IMR-90 (cell line): ENCODE measurements at regions not wholly inside any gene's neighbourhood (a gene's known extent, or its start where the extent isn't known, plus 50 kb on each side); places are given as distances from the start of the nearest gene placed in this dataset.

Source experiments
- ATAC-seq: fragments of 200-7000 bp; cut with Tn5 transposase; 2 replicates; pipeline ENCODE4 v1.9.1; 2020; ENCODE audit warnings: low read depth, mild to moderate bottlenecking, moderate library complexity
- BruUV-seq: library from RNA; stranded (reverse); fragments of 400-500 nt; replicated peaks from 2 replicates; lab custom pipeline; 2021; lab: Mats Ljungman, UMichigan
- CTCF ChIA-PET: fragments of 300-600 bp; formaldehyde crosslinking; extraction: SDS; loops from one replicate; lab custom pipeline; 2021; ENCODE audit warnings: antibody characterized with exemption; lab: Yijun Ruan, JAX
- POLR2A ChIA-PET: fragments of 300-600 bp; sonication (Branson Sonifier 250); formaldehyde crosslinking; loops from one replicate; lab custom pipeline; 2022; ENCODE audit warnings: antibody characterized with exemption; ENCODE audit not compliant: unreplicated experiment; lab: Charles Lee
- DNase-seq: peaks from one replicate; pipeline ENCODE4 v3.0.0; 2013
- H2AFZ ChIP-seq: replicated peaks from 2 replicates; pipeline ENCODE3; 2013; ENCODE audit warnings: low read length, mild to moderate bottlenecking; ENCODE audit not compliant: poor library complexity
- H2AK5ac ChIP-seq: 2 replicates; pipeline ENCODE4 v1.6.1; 2013; ENCODE audit warnings: low read depth, low read length, inconsistent platforms
- H2AK9ac ChIP-seq: replicated peaks from 2 replicates; pipeline ENCODE3; 2013; ENCODE audit warnings: mild to moderate bottlenecking, low read depth, low read length, moderate library complexity; ENCODE audit not compliant: poor library complexity
- H2BK120ac ChIP-seq: 2 replicates; pipeline ENCODE4 v1.6.1; 2013; ENCODE audit warnings: low read depth, low read length, inconsistent platforms
- H2BK15ac ChIP-seq: 3 replicates; pipeline ENCODE4 v1.6.1; 2013; ENCODE audit warnings: low read depth, low read length, inconsistent platforms
- H2BK20ac ChIP-seq: 2 replicates; pipeline ENCODE4 v1.6.1; 2013; ENCODE audit warnings: low read depth, mild to moderate bottlenecking, inconsistent platforms, low read length, moderate library complexity
- H2BK5ac ChIP-seq: 2 replicates; pipeline ENCODE4 v1.6.1; 2013; ENCODE audit warnings: mild to moderate bottlenecking, low read depth, low read length, inconsistent platforms; ENCODE audit not compliant: poor library complexity, severe bottlenecking
- H3K14ac ChIP-seq: replicated peaks from 2 replicates; pipeline ENCODE4 v1.6.1; 2013; ENCODE audit warnings: low read depth, low read length, inconsistent platforms
- H3K18ac ChIP-seq: 2 replicates; pipeline ENCODE4 v1.6.1; 2013; ENCODE audit warnings: low read depth, low read length, control low read depth
- H3K23ac ChIP-seq: 2 replicates; pipeline ENCODE4 v1.6.1; 2013; ENCODE audit warnings: low read depth, low read length, inconsistent platforms
- H3K27ac ChIP-seq: 2 replicates; pipeline ENCODE4 v1.5.1; 2013; ENCODE audit warnings: mild to moderate bottlenecking, control low read depth, low read length; ENCODE audit not compliant: insufficient read depth
- H3K27me3 ChIP-seq: 2 replicates; pipeline ENCODE4 v1.6.1; 2013; ENCODE audit warnings: low read length; ENCODE audit not compliant: control insufficient read depth, insufficient read depth
- H3K36me3 ChIP-seq: 2 replicates; pipeline ENCODE4 v1.6.1; 2013; ENCODE audit warnings: low read length, mixed read lengths; ENCODE audit not compliant: control insufficient read depth, insufficient read depth
- H3K4ac ChIP-seq: 2 replicates; pipeline ENCODE4 v1.6.1; 2013; ENCODE audit warnings: low read depth, low read length, inconsistent platforms
- H3K4me1 ChIP-seq: 2 replicates; pipeline ENCODE4 v1.6.1; 2013; ENCODE audit warnings: low read length, mixed read lengths; ENCODE audit not compliant: control insufficient read depth, insufficient read depth
- H3K4me2 ChIP-seq: 2 replicates; pipeline ENCODE4 v1.6.1; 2013; ENCODE audit warnings: low read depth, mild to moderate bottlenecking, control low read depth, low read length, moderate library complexity
- H3K4me3 ChIP-seq: 2 replicates; pipeline ENCODE4 v1.5.1; 2013; ENCODE audit warnings: low read depth, mild to moderate bottlenecking, control low read depth, low read length, moderate library complexity; ENCODE audit not compliant: insufficient read depth
- H3K56ac ChIP-seq: 2 replicates; pipeline ENCODE4 v1.6.1; 2013; ENCODE audit warnings: low read length, inconsistent platforms; ENCODE audit not compliant: insufficient read depth; ENCODE audit errors: extremely low read depth
- H3K79me1 ChIP-seq, 2 experiments: 2 replicates each; pipeline ENCODE4 v1.6.1; 2013; ENCODE audit warnings: low read length in 2 of 2, inconsistent platforms in 1 of 2, low read depth in 1 of 2
- H3K9ac ChIP-seq: 2 replicates; pipeline ENCODE4 v1.6.1; 2013; ENCODE audit warnings: low read depth, low read length, control low read depth
- H3K9me1 ChIP-seq: 2 replicates; pipeline ENCODE4 v1.6.1; 2013; ENCODE audit warnings: low read length, inconsistent platforms; ENCODE audit not compliant: insufficient read depth
- H3K9me3 ChIP-seq: 2 replicates; pipeline ENCODE4 v1.6.1; 2013; ENCODE audit warnings: low read length; ENCODE audit not compliant: control insufficient read depth, insufficient read depth
- H4K20me1 ChIP-seq: 2 replicates; pipeline ENCODE4 v1.6.1; 2013; ENCODE audit warnings: low read length, inconsistent platforms; ENCODE audit not compliant: insufficient read depth
- H4K5ac ChIP-seq: 2 replicates; pipeline ENCODE4 v1.6.1; 2013; ENCODE audit warnings: mild to moderate bottlenecking, low read depth, low read length, control low read depth
- H4K8ac ChIP-seq, 2 experiments: 2 replicates each; pipeline ENCODE4 v1.6.1; 2013; ENCODE audit warnings: low read depth in 2 of 2, low read length in 2 of 2, control low read depth in 1 of 2, inconsistent platforms in 1 of 2
- H4K91ac ChIP-seq: 2 replicates; pipeline ENCODE4 v1.6.1; 2013; ENCODE audit warnings: low read depth, low read length, inconsistent platforms; ENCODE audit not compliant: insufficient read depth
- BHLHE40 ChIP-seq: fragments of 150-350 bp; IDR thresholded peaks from 2 replicates; pipeline ENCODE4 v1.6.1; 2016; ENCODE audit warnings: mild to moderate bottlenecking, low read depth, low read length
- CEBPB ChIP-seq: IDR thresholded peaks from 2 replicates; pipeline ENCODE4 v1.6.1; 2012; ENCODE audit warnings: low read depth, low read length, improper control_type of control experiment
- CHD1 ChIP-seq: IDR thresholded peaks from 2 replicates; pipeline ENCODE4 v1.6.1; 2012; ENCODE audit warnings: low read depth, low read length, improper control_type of control experiment
- CTCF ChIP-seq: conservative IDR thresholded peaks from 2 replicates; pipeline ENCODE4 v1.5.1; 2012; ENCODE audit warnings: mild to moderate bottlenecking, low read depth, low read length, improper control_type of control experiment
- ELK1 ChIP-seq: fragments of 150-350 bp; IDR thresholded peaks from 2 replicates; pipeline ENCODE4 v1.6.1; 2016; ENCODE audit warnings: low read depth, mild to moderate bottlenecking, low read length, moderate library complexity, borderline replicate concordance
- FOS ChIP-seq: fragments of 150-350 bp; IDR thresholded peaks from 2 replicates; pipeline ENCODE4 v1.6.1; 2016; ENCODE audit warnings: low read depth, low read length
- MAFK ChIP-seq: IDR thresholded peaks from 2 replicates; pipeline ENCODE4 v1.6.1; 2012; ENCODE audit warnings: low read depth, low read length, improper control_type of control experiment
- MAZ ChIP-seq: IDR thresholded peaks from 2 replicates; pipeline ENCODE4 v1.6.1; 2012; ENCODE audit warnings: low read depth, mild to moderate bottlenecking, low read length, improper control_type of control experiment, moderate library complexity, borderline replicate concordance
- MXI1 ChIP-seq: IDR thresholded peaks from 2 replicates; pipeline ENCODE4 v1.6.1; 2012; ENCODE audit warnings: low read depth, mild to moderate bottlenecking, low read length, moderate library complexity, borderline replicate concordance
- NFE2L2 ChIP-seq: fragments of 150-350 bp; IDR thresholded peaks from 2 replicates; pipeline ENCODE4 v1.6.1; 2016; ENCODE audit warnings: low read depth, mild to moderate bottlenecking, low read length
- POLR2A ChIP-seq: IDR thresholded peaks from 2 replicates; pipeline ENCODE4 v1.6.1; 2012; ENCODE audit warnings: mild to moderate bottlenecking, low read depth, low read length
- RAD21 ChIP-seq: IDR thresholded peaks from 2 replicates; pipeline ENCODE4 v1.6.1; 2012; ENCODE audit warnings: low read length, improper control_type of control experiment
- RCOR1 ChIP-seq: IDR thresholded peaks from 2 replicates; pipeline ENCODE4 v1.6.1; 2012; ENCODE audit warnings: mild to moderate bottlenecking, low read length, improper control_type of control experiment; ENCODE audit not compliant: insufficient replicate concordance
- RFX5 ChIP-seq: IDR thresholded peaks from 2 replicates; pipeline ENCODE4 v1.8.0; 2012; ENCODE audit warnings: low read depth, mild to moderate bottlenecking, low read length, moderate library complexity
- SMC3 ChIP-seq: fragments of 150-350 bp; IDR thresholded peaks from 2 replicates; pipeline ENCODE4 v1.6.1; 2016; ENCODE audit warnings: low read depth, mild to moderate bottlenecking, antibody characterized with exemption, low read length, moderate library complexity
- USF2 ChIP-seq: fragments of 150-350 bp; IDR thresholded peaks from 2 replicates; pipeline ENCODE4 v1.6.1; 2017; ENCODE audit warnings: mild to moderate bottlenecking, antibody characterized with exemption, low read length, low read depth
- WGBS, 2 experiments: methylation state at CpG; one replicate each; pipeline versions ENCODE4 v1.1.5 to v1.1.7; 2013; ENCODE audit warnings: missing lambda C conversion rate in 2 of 2; ENCODE audit not compliant: insufficient read length in 1 of 2; ENCODE audit errors: extremely low coverage in 2 of 2; 5-methylcytosine and 5-hydroxymethylcytosine counted together
- dilution Hi-C: fragments of 300-500 bp; cut with HindIII; formaldehyde crosslinking; loops from one replicate; pipeline ENCODE4 v1.14.3; 2018; ENCODE audit warnings: low sequenced_read_pairs; ENCODE audit not compliant: unreplicated experiment
- in situ Hi-C: fragments of 300-500 bp; cut with MboI; formaldehyde crosslinking; loops from 3 replicates; pipeline ENCODE4 v1.14.3; 2019; ENCODE audit warnings: low sequenced_read_pairs, inconsistent platforms, mixed read lengths
- intact Hi-C: fragments of 100-400 bp; cut with micrococcal nuclease; formaldehyde crosslinking; loops from 2 replicates; pipeline ENCODE4 v1.10.0; 2022

- Histone ChIP-seq H3K9me1 (no peaks in the 10 kb centered on the region), H3K56ac (no peak overlapping the region), H3K18ac (no peak overlapping the region), H2BK20ac (no peak overlapping the region), H3K4me3 (no peak overlapping the region), H3K9ac (no peak overlapping the region), H3K27me3 (no peaks in the 10 kb centered on the region; the same call in 1 of the 2 replicates), H3K9me3 (no peaks in the 10 kb centered on the region), H3K27ac (no peak overlapping the region), H3K4me2 (no peak overlapping the region), H3K4ac (no peak overlapping the region), H4K5ac (no peak overlapping the region), H2AK9ac (no peak overlapping the region), H3K36me3 (no peaks in the 10 kb centered on the region), H4K91ac (no peak overlapping the region), H2BK15ac (no peak overlapping the region), H4K20me1 (no peaks in the 10 kb centered on the region), H3K4me1 (no peaks in the 10 kb centered on the region), H4K8ac (no peak overlapping the region), H2BK5ac (no peak overlapping the region), H3K14ac (no peak overlapping the region), H2AFZ (no peak overlapping the region), H3K79me1 (no peaks in the 10 kb centered on the region), H2BK120ac (no peak overlapping the region), H3K23ac (no peak overlapping the region), H2AK5ac (no peak overlapping the region)
- no TSS peak for BruUV-seq
- no peak for ATAC-seq
- dilution Hi-C loops: no loop called here
- ChIA-PET CTCF (no interaction called here), POLR2A (no interaction called here)
- TF ChIP-seq POLR2A: no peak
- no peak for TF ChIP-seq MAZ
- no peak for TF ChIP-seq SMC3
- TF ChIP-seq CEBPB: no peak
- no peak for TF ChIP-seq RAD21
- no peak for TF ChIP-seq USF2
- TF ChIP-seq CTCF: no peak
- no peak for TF ChIP-seq MAFK
- no peak for TF ChIP-seq ELK1
- TF ChIP-seq CHD1: no peak
- no peak for TF ChIP-seq RFX5
- no peak for TF ChIP-seq FOS
- no peak for TF ChIP-seq BHLHE40
- TF ChIP-seq RCOR1: no peak
- no peak for TF ChIP-seq NFE2L2
- no peak for TF ChIP-seq MXI1
- no peak for DNase-seq
- intact Hi-C loops: no loop called here
- WGBS, 2 experiments: no CpG with 5 or more reads among the region's 4 CpGs
- in situ Hi-C loops: no loop called here
These were observed 255.9 kb upstream of the CMC1 start for GRCh38 chr3:27985369-27986035.
